SH-SY5Y (cell line): ENCODE measurements at regions not wholly inside any gene's neighbourhood (a gene's known extent, or its start where the extent isn't known, plus 50 kb on each side); places are given as distances from the start of the nearest gene placed in this dataset.

ENCODE experiments used
- GATA2 ChIP-seq: IDR thresholded peaks from 2 replicates; pipeline ENCODE4 v1.6.1; 2011; ENCODE audit warnings: mild to moderate bottlenecking, low read depth, low read length
- GATA3 ChIP-seq: IDR thresholded peaks from 2 replicates; pipeline ENCODE4 v1.6.1; 2011; ENCODE audit warnings: low read depth, mild to moderate bottlenecking, low read length, moderate library complexity

DNA sequence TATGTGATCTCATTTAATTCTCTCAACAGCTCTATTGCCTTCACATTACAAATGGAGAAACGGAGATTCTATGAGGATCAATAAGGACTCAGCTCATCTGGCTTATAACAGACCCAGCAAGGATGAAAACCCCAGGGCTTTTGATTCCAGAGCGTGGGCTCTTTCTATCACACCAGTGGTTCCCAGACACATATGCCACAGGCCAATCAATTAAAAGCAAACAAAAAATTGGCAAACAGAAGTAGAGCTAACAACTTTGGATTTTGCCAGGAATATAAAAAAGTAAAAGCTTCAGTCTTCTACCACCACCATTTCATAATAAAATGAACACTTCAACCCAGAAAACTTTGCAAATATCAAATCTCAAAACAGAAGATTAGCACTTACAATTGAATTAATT, 71.1 kb upstream of the FAT3 start:
- TF ChIP-seq GATA2 (no peak), GATA3 (no peak)
